ENCODE measurements at regions not wholly inside any gene's neighbourhood (a gene's known extent, or its start where the extent isn't known, plus 50 kb on each side); places are given as distances from the start of the nearest gene placed in this dataset.

GRCh38 chr2:15760232-15760910, 168.7 kb downstream of the DDX1 start:
- Histone ChIP-seq H3K4me1 (no peaks in the 10 kb centered on the region), H3K27ac (no peak overlapping the region), H3K27me3 (no peaks in the 10 kb centered on the region), H3K9me3 (no peaks in the 10 kb centered on the region), H3K4me3 (no peak overlapping the region), H3K36me3 (no peaks in the 10 kb centered on the region)
- WGBS, 2 donors: 43 to 55% methylated on average over 7 of the region's 7 CpGs
- no peak for DNase-seq
- no peak for TF ChIP-seq POLR2A (IDR thresholded peaks at IDR 0.05)
- TF ChIP-seq, protein P1, sequence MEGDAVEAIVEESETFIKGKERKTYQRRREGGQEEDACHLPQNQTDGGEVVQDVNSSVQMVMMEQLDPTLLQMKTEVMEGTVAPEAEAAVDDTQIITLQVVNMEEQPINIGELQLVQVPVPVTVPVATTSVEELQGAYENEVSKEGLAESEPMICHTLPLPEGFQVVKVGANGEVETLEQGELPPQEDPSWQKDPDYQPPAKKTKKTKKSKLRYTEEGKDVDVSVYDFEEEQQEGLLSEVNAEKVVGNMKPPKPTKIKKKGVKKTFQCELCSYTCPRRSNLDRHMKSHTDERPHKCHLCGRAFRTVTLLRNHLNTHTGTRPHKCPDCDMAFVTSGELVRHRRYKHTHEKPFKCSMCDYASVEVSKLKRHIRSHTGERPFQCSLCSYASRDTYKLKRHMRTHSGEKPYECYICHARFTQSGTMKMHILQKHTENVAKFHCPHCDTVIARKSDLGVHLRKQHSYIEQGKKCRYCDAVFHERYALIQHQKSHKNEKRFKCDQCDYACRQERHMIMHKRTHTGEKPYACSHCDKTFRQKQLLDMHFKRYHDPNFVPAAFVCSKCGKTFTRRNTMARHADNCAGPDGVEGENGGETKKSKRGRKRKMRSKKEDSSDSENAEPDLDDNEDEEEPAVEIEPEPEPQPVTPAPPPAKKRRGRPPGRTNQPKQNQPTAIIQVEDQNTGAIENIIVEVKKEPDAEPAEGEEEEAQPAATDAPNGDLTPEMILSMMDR (IDR thresholded peaks at IDR 0.05): no peak
- intact Hi-C loops (cut with DNase I): no loop called here

- no peak for DNase-seq
- Histone ChIP-seq H3K27me3 (no peaks in the 10 kb centered on the region), H3K36me3 (no peaks in the 10 kb centered on the region), H3K4me1 (no peaks in the 10 kb centered on the region), H3K27ac (no peak overlapping the region), H3K9me3 (no peaks in the 10 kb centered on the region), H3K4me3 (no peak overlapping the region)
- 69 to 70% methylated on average over 6 of the region's 6 CpGs for WGBS, 2 donors
- TF ChIP-seq POLR2A (IDR thresholded peaks at IDR 0.05): no peak
- TF ChIP-seq, protein P1 (IDR thresholded peaks at IDR 0.05): no peak
- intact Hi-C loops (cut with DNase I): no loop called here
Measured at GRCh38 chr2:15761056-15761455, 169.4 kb downstream of the DDX1 start.

GRCh38 chr2:15761910-15762309, 170.2 kb downstream of the DDX1 start:
- H3K27me3 ChIP-seq: no peaks in the 10 kb centered on the region
- H3K36me3 ChIP-seq: no peaks in the 10 kb centered on the region
- H3K4me3 ChIP-seq: no peak overlapping the region
- H3K9me3 ChIP-seq: no peaks in the 10 kb centered on the region
- intact Hi-C loops (cut with DNase I): no loop called here
- no peak for TF ChIP-seq POLR2A (IDR thresholded peaks at IDR 0.05)
- TF ChIP-seq, protein P1 (IDR thresholded peaks at IDR 0.05): no peak
- no peaks in the 10 kb centered on the region for H3K4me1 ChIP-seq
- whole genome bisulfite sequencing, 2 donors: 69 to 78% methylated on average over 3 of the region's 3 CpGs
- H3K27ac ChIP-seq: no peak overlapping the region
- DNase-seq: no peak

GRCh38 chr2:15762449-15762848, 170.8 kb downstream of the DDX1 start:
- H3K36me3 ChIP-seq: no peaks in the 10 kb centered on the region
- intact Hi-C loops (cut with DNase I): no loop called here
- no peaks in the 10 kb centered on the region for H3K27me3 ChIP-seq
- H3K4me3 ChIP-seq: no peak overlapping the region
- no peaks in the 10 kb centered on the region for H3K9me3 ChIP-seq
- no peaks in the 10 kb centered on the region for H3K4me1 ChIP-seq
- WGBS, 2 donors: 62 to 79% methylated on average over 3 of the region's 3 CpGs
- DNase-seq: no peak
- TF ChIP-seq, protein P1 (IDR thresholded peaks at IDR 0.05): no peak
- no peak for TF ChIP-seq POLR2A (IDR thresholded peaks at IDR 0.05)
- no peak overlapping the region for H3K27ac ChIP-seq

DNA sequence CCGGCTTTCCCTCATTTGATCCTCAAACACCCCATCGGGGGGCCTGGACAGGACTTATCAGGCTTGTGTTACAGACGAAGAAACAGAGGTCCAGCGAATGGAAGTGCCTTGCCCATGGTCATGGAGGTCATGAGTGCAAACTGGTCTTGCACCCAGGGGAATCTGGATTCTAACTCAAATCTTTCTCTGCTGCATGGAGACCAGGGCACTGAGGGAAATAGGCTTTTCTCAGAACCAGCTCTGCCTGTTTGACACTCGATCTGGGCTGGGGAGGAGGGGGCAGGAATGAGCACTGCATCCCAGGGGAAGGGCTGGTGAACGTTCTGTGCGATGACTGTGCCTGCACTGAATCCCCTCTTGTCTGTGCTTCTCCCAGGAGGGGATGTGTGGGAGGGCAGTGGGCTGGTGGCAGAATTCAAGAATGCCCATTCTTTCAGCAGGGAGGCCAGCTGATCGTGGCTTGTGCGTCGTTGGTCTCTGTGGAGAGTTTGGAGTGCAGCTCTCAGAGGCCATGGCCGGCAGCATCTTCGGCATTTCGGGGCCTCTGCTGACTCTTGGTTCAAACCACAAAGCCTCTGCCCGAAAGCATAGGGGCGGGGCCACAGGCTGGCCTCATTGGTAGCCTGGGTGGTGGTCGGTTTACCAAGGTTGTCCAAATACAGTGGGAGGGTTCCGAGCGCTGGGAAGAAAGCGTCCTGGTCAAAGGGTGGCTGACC, 171.6 kb downstream of the DDX1 start:
- no peaks in the 10 kb centered on the region for H3K27me3 ChIP-seq
- H3K9me3 ChIP-seq: no peaks in the 10 kb centered on the region
- intact Hi-C loops (cut with DNase I): no loop called here
- DNase-seq: no peak
- 85% methylated on average over 5 to 11 of the region's 19 CpGs for WGBS, 2 donors
- no peak overlapping the region for H3K27ac ChIP-seq
- no peaks in the 10 kb centered on the region for H3K36me3 ChIP-seq
- H3K4me1 ChIP-seq: no peaks in the 10 kb centered on the region
- H3K4me3 ChIP-seq: no peak overlapping the region
- TF ChIP-seq POLR2A (IDR thresholded peaks at IDR 0.05): no peak
- TF ChIP-seq, protein P1 (IDR thresholded peaks at IDR 0.05): no peak
